HK-2 (cell line): ENCODE measurements at regions not wholly inside any gene's neighbourhood (a gene's known extent, or its start where the extent isn't known, plus 50 kb on each side); places are given as distances from the start of the nearest gene placed in this dataset.

ENCODE experiments used
- DNase-seq: peaks from one replicate; pipeline ENCODE4 v3.0.0-alpha.2; 2018; ENCODE audit not compliant: unreplicated experiment

GRCh38 chr11:113581713-113582112, 106.5 kb upstream of the DRD2 start:
- no peak for DNase-seq

GRCh38 chr11:113579292-113579940, 104.2 kb upstream of the DRD2 start:
- DNase-seq = no peak

GRCh38 chr11:113578715-113579250, 103.6 kb upstream of the DRD2 start:
- no peak for DNase-seq

- DNase-seq = no peak
Observed at GRCh38 chr11:113578033-113578380, 102.8 kb upstream of the DRD2 start.

- DNase-seq = no peak
Observed at GRCh38 chr11:113577356-113578032, 102.3 kb upstream of the DRD2 start.

GRCh38 chr11:113574586-113574985, 99.4 kb upstream of the DRD2 start:
- DNase-seq = no peak

- DNase-seq = no peak
Observed at GRCh38 chr11:113574171-113574570, 99.0 kb upstream of the DRD2 start.

- DNase-seq = no peak
Observed at GRCh38 chr11:113572136-113572735, 97.0 kb upstream of the DRD2 start.

GRCh38 chr11:113571531-113571930, 96.3 kb upstream of the DRD2 start:
- no peak for DNase-seq

GRCh38 chr11:113570906-113571305, 95.7 kb upstream of the DRD2 start:
- no peak for DNase-seq

GRCh38 chr11:113569391-113569790, 94.2 kb upstream of the DRD2 start:
- DNase-seq = no peak

GRCh38 chr11:113568566-113568965, 93.4 kb upstream of the DRD2 start:
- DNase-seq = no peak

GRCh38 chr11:113567867-113568544, 92.8 kb upstream of the DRD2 start:
- DNase-seq = no peak

GRCh38 chr11:113567097-113567496, 91.9 kb upstream of the DRD2 start:
- no peak for DNase-seq

GRCh38 chr11:113564527-113565130, 89.4 kb upstream of the DRD2 start:
- DNase-seq = no peak

GRCh38 chr11:113563766-113564526, 88.7 kb upstream of the DRD2 start:
- no peak for DNase-seq

GRCh38 chr11:113562981-113563461, 87.8 kb upstream of the DRD2 start:
- no peak for DNase-seq

- no peak for DNase-seq
Observed at GRCh38 chr11:113562576-113562975, 87.4 kb upstream of the DRD2 start.

GRCh38 chr11:113557926-113558325, 82.7 kb upstream of the DRD2 start:
- DNase-seq = no peak

- no peak for DNase-seq
Observed at GRCh38 chr11:113556036-113556435, 80.8 kb upstream of the DRD2 start.

- no peak for DNase-seq
Observed at GRCh38 chr11:113555071-113555619, 79.9 kb upstream of the DRD2 start.
